Astrocyte (in vitro differentiated cells and primary cell): ENCODE measurements at regions not wholly inside any gene's neighbourhood (a gene's known extent, or its start where the extent isn't known, plus 50 kb on each side); places are given as distances from the start of the nearest gene placed in this dataset.
A peak's percentile ranks its signal among the peaks of the same experiment; 100 is the strongest.

Experiments
- DNase-seq: peaks from one replicate; pipeline ENCODE4 v3.0.0-alpha.2; 2010; ENCODE audit warnings: low read depth
- FAIRE-seq: peaks from 2 replicates; lab custom pipeline; 2011; peaks lifted over from hg19 to GRCh38; lab: Jason Lieb, UNC
- H2AFZ ChIP-seq: 2 replicates; pipeline ENCODE4 v1.6.0; 2012; ENCODE audit warnings: low read depth, low read length, inconsistent platforms
- H3K27ac ChIP-seq: 2 replicates; pipeline ENCODE4 v1.5.1; 2011; ENCODE audit warnings: low read depth, low read length, inconsistent platforms
- H3K27me3 ChIP-seq: 2 replicates; pipeline ENCODE4 v1.6.0; 2011; ENCODE audit warnings: low read length, inconsistent platforms; ENCODE audit not compliant: insufficient read depth
- H3K36me3 ChIP-seq: 2 replicates; pipeline ENCODE4 v1.5.1; 2011; ENCODE audit warnings: low read length, inconsistent platforms; ENCODE audit not compliant: insufficient read depth
- H3K4me1 ChIP-seq: 2 replicates; pipeline ENCODE4 v1.5.1; 2011; ENCODE audit warnings: low read length, inconsistent platforms; ENCODE audit not compliant: insufficient read depth
- H3K4me2 ChIP-seq: 2 replicates; pipeline ENCODE4 v1.6.0; 2012; ENCODE audit warnings: low read length, inconsistent platforms
- H3K4me3 ChIP-seq: 2 replicates; pipeline ENCODE4 v1.5.1; 2011; ENCODE audit warnings: low read depth, mild to moderate bottlenecking, low read length, inconsistent platforms; ENCODE audit not compliant: insufficient read depth
- H3K79me2 ChIP-seq: 2 replicates; pipeline ENCODE4 v1.6.0; 2012; ENCODE audit warnings: mild to moderate bottlenecking, low read length, inconsistent platforms; ENCODE audit not compliant: insufficient read depth
- H3K9ac ChIP-seq: 2 replicates; pipeline ENCODE4 v1.6.0; 2012; ENCODE audit warnings: mild to moderate bottlenecking, low read length, inconsistent platforms
- H3K9me3 ChIP-seq: 2 replicates; pipeline ENCODE4 v1.5.1; 2012; ENCODE audit warnings: low read depth, mild to moderate bottlenecking, low read length, inconsistent platforms; ENCODE audit not compliant: insufficient read depth
- H4K20me1 ChIP-seq: 2 replicates; pipeline ENCODE4 v1.6.0; 2012; ENCODE audit warnings: low read length, inconsistent platforms; ENCODE audit not compliant: insufficient read depth
- H3K27ac Mint-ChIP-seq: one replicate; pipeline ENCODE4 v1.8.0; 2021; ENCODE audit warnings: mild to moderate bottlenecking, mixed read lengths; ENCODE audit not compliant: unreplicated experiment
- H3K27me3 Mint-ChIP-seq: one replicate; pipeline ENCODE4 v1.8.0; 2021; ENCODE audit warnings: low read depth, mixed read lengths; ENCODE audit not compliant: unreplicated experiment
- H3K36me3 Mint-ChIP-seq: one replicate; pipeline ENCODE4 v1.8.0; 2021; ENCODE audit warnings: low read depth, mixed read lengths; ENCODE audit not compliant: unreplicated experiment
- H3K4me1 Mint-ChIP-seq: one replicate; pipeline ENCODE4 v1.8.0; 2021; ENCODE audit warnings: low read depth, mixed read lengths; ENCODE audit not compliant: unreplicated experiment
- H3K4me3 Mint-ChIP-seq: one replicate; pipeline ENCODE4 v1.8.0; 2021; ENCODE audit warnings: mild to moderate bottlenecking, moderate library complexity, mixed read lengths; ENCODE audit not compliant: unreplicated experiment
- H3K9me3 Mint-ChIP-seq: one replicate; pipeline ENCODE4 v1.8.0; 2021; ENCODE audit warnings: mild to moderate bottlenecking, mixed read lengths; ENCODE audit not compliant: unreplicated experiment
- CTCF ChIP-seq: IDR thresholded peaks from 2 replicates; pipeline ENCODE4 v1.5.1; 2011; ENCODE audit warnings: low read depth, mild to moderate bottlenecking, inconsistent platforms, low read length, moderate library complexity; ENCODE audit not compliant: insufficient read depth
- EZH2 ChIP-seq: IDR thresholded peaks from 2 replicates; pipeline ENCODE4 v1.6.1; 2012; ENCODE audit warnings: mild to moderate bottlenecking, low read length, inconsistent platforms; ENCODE audit not compliant: insufficient read depth

GRCh38 chr22:25437414-25438160, 126.9 kb upstream of the GRK3 start:
- Histone ChIP-seq H3K4me2 (no peak overlapping the region), H3K27me3 (peaks cover 4% of the 10 kb centered on the region), H3K4me3 (no peak overlapping the region), H3K9ac (no peak overlapping the region), H3K27ac (no peak overlapping the region), H2AFZ (no peak overlapping the region), H3K4me1 (no peaks in the 10 kb centered on the region), H3K36me3 (no peaks in the 10 kb centered on the region), H3K79me2 (no peaks in the 10 kb centered on the region), H4K20me1 (no peaks in the 10 kb centered on the region), H3K9me3 (no peaks in the 10 kb centered on the region)
- H3K27me3 Mint-ChIP-seq: peaks cover 18% of the 10 kb centered on the region
- peaks cover 8% of the 10 kb centered on the region for H3K4me1 Mint-ChIP-seq
- H3K9me3 Mint-ChIP-seq: no peaks in the 10 kb centered on the region
- TF ChIP-seq CTCF: no peak
- no peak for TF ChIP-seq EZH2
- H3K36me3 Mint-ChIP-seq: no peaks in the 10 kb centered on the region
- peak overlapping the region; percentile 21 for H3K4me3 Mint-ChIP-seq
- FAIRE-seq (no peak), DNase-seq (no peak)
- H3K27ac Mint-ChIP-seq: peak overlapping the region; percentile 41

GRCh38 chr22:25447067-25447685, 117.3 kb upstream of the GRK3 start:
- no peak for TF ChIP-seq EZH2
- no peak for TF ChIP-seq CTCF
- no peak overlapping the region for H3K27ac Mint-ChIP-seq
- peaks cover 2% of the 10 kb centered on the region for H3K27me3 Mint-ChIP-seq
- H3K4me3 Mint-ChIP-seq: peak overlapping the region; percentile 88
- H2AFZ ChIP-seq: peak overlapping the region; percentile 47
- H4K20me1 ChIP-seq: peaks cover 32% of the 10 kb centered on the region
- peaks cover 2% of the 10 kb centered on the region for H3K36me3 Mint-ChIP-seq
- H3K9me3 ChIP-seq: no peaks in the 10 kb centered on the region
- peaks cover 5% of the 10 kb centered on the region for H3K4me1 ChIP-seq
- FAIRE-seq: no peak
- H3K9me3 Mint-ChIP-seq: no peaks in the 10 kb centered on the region
- H3K27me3 ChIP-seq: no peaks in the 10 kb centered on the region
- no peak for DNase-seq
- no peak overlapping the region for H3K9ac ChIP-seq
- no peak overlapping the region for H3K4me3 ChIP-seq
- H3K79me2 ChIP-seq: peaks cover 44% of the 10 kb centered on the region
- no peak overlapping the region for H3K27ac ChIP-seq
- no peaks in the 10 kb centered on the region for H3K36me3 ChIP-seq
- no peak overlapping the region for H3K4me2 ChIP-seq
- H3K4me1 Mint-ChIP-seq: peaks cover 24% of the 10 kb centered on the region
